CD4-positive, alpha-beta T cell treated with Interferon alpha-2 for 1 hour (primary cell): ENCODE measurements at regions not wholly inside any gene's neighbourhood (a gene's known extent, or its start where the extent isn't known, plus 50 kb on each side); places are given as distances from the start of the nearest gene placed in this dataset.

Source experiments
- DNase-seq, 2 donors: peaks; one replicate each; pipeline ENCODE4 v3.0.0-alpha.2; 2020 to 2022

DNA sequence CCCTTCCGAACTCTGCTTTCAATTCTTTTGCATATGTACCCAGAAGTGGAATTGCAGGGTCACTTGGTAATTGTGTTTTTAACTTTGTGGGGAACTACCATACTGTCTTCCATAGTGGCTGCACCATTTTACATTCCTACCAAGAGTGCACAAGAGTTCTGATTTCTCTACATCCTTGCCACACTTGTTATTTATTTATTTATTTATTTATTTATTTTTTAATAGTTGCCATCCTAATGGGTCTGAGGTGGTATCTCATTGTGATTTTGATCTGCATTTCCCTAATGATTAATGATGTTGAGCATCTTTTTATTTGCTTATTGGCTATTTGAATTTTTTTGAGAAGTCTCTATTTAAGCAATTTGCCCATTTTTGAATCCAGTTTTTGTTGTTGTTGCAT, 422.4 kb downstream of the PTPRU start:
- no peak for DNase-seq

DNA sequence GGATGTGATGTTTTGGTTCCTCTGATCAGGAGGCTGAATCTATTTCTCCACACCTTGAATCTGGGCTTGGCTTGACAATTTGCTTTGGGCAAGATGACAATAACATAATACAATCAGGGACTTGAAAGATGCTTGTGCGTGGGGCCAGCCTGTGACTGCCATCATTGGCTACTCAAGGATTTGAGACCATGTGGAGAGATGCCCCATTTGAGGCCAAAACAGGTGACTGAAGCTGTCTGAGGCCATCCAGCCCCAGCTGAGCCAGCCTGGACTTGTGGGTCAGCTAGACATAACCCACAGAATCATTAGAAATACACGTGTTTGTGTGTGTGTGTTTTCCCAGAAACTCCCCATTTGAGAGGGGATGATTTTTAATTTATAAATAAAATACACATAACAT, 421.5 kb downstream of the PTPRU start:
- no peak for DNase-seq

DNA sequence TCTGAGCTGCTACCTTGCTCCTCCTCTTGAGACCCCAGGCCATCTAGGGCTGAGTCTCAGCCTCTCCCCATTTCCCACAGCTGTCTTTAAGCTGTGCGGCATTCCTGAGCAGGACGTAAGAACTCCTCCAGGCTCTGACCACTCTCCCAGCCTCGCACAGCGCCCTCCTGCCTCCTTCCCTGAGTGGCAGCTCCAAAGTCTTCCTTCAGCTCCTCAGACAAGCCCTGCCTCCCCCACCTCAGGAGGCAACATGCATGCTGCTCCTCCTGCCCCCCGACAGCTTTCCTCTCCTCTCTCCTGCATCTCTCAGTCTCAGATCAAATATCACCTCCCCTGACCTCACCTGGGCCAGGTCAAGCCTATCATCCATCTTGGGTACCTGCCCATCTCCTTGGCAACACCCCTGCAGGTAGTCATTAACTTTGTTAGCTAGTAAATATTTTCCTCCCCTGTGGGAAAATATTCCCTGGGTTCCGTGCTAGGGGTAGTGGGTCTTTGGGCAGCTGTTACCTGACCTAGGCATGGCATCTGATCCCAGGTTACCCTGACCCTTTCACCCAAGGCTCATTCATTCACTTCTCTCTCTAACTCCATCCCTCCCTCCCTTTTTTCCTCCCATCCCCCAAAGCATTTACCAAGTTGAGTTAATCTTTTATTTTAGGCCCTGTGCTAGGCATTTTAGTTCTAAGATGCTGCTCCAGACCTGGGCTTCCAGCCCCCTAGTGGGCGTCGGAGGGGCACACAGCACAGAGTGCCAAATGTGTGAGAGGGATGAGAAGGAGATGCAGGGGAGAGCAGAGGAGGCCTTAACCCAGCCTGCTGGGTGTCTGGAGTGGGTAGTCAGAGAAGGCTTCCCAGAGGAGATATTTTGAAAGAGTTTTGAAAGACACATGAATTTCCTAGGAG, 419.9 kb downstream of the PTPRU start:
- DNase-seq = no peak

DNA sequence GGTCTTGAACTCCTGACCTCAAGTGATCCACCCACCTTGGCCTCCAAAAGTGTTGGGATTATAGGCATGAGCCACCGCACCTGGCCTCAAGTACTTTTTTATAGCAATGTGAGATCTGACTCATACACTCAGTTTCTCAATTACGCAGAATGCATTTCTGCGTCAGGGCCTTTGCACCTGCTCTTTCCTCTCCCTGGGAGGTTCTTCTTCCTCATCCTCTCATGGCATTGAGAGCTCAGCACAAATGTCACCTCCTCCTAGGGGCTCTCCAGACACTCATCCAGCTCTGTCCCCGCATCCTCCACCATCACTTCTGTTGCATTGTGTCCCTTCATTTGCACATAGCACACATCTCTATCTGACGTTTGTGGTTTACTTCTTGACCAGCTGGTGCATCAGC, 418.8 kb downstream of the PTPRU start:
- no peak for DNase-seq

DNA sequence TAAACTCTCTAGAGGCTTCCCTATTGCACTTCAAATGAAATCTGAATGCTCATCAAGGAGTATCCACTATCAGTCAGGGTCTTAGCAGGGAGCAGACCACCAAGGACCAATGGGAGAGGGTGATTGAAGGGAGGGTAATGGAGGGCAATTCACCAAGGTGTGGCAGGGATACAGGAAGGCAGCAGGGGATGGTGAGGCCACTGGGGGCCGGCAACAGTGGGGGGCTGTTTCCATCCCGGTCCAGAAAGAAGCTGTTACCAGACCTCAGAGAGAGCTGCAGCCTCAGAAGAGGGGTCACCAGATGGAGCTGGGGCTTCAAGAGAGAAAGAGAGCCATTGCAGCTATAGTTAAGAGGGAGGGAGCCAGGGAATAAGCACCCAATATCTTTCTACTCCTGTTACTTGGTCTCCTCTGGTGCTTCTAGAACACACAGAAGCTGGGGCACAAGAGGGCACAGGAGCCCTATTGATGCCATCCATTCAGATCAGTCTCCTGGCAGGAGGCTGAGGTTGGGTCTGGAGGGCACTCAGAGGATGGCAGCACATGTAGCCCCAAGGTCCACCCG, 417.6 kb downstream of the PTPRU start:
- DNase-seq = no peak

DNA sequence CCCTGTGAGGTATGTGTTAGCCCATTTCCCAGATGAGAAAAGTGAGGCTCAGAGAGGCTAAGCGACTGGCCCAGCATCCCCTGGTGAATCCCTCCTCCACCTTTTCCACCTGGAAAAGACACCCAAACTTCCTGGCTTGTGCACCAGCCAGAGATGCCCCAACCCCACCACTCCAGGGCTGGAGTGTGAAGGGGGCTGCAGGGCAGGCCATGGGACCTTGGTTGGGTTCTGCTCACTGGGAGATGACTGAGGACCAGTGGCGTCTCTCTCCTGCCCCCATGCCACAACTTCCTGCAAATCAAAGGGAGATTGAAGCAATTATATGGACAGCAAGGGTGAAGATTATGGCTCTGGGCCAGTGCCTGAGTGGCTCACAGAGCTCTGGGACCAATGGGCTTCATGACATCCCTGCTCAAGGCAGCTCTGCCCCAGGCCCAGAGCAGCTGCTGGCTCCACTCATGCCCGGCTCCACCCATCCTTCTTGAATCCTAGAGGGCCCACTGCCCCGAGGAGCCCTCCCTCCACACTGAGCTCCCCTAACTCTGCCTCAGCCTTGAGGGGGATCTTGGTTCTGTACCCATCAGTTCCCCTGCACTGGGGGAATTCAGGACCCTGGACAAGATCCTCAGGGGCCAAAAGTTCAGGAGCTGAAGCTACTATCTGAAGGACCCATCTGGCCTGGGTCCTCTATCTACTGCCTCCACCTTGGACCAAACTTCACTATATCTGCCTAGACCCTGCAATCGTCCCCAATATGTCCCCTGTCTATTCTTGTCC, 416.9 kb downstream of the PTPRU start:
- DNase-seq = no peak

DNA sequence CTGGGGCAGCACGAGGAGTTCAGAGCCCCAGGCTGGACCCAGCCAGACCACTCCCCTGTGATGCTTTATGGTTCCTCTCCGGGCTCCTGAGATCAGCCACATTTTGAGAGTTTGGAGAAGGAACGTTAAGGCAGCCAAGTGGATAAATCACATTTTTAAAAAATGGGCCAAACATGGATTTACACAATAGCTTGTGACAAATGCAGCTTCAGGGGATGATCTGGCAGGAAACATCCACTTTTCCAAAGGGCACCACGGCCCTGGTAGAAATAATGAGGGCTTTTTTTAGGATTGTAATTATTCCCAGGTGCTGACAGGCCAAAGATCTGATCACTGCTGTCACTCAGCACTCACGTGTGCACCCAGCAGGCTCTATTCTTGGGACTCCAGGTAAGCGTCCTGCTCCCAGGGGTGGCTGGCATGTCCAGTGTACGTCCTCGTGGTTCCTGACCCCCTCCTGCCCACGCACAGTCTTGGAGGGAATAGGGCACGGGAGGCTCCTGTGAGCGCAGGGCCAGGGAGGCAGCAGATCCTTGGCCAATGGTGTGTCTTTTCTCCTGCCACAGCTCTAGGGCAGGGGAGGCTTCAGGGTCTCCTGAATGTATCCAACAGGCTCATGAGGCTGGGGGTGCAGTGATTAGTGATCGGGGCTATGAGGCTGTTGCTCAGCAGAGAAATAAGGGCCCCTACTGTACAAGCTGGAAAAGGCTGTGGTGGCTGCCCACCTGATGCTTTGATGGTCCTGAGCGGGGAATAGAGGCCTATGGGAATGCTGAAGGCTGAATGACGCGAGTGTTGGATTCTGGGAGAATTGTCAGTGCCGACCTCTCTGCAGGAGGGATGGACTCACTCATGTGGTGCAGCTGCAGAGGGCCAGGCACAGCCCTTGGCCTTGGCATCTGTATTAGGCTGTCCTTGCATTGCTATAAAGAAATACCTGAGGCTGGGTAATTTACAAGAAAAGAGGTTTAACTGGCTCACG, 415.7 kb downstream of the PTPRU start:
- DNase-seq = no peak

DNA sequence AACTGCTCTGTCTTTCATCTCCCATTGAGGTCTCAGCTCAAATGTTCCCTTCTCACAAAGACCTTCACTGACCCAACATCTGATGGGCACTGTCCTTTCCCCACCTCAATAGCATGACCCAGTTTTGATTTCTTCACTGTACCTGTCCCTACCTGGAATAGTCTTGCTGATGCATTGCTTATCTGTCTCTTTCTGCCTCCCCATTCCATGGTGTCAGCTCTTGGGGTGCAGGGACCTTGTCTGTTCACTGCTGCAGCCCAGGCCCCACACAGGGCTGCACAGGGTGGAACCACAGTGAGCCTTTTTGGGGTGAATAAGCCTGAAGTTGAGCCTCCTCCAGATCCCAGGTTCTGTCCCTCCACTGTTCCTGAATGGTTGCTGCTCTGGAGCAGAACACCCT, 414.9 kb downstream of the PTPRU start:
- no peak for DNase-seq

DNA sequence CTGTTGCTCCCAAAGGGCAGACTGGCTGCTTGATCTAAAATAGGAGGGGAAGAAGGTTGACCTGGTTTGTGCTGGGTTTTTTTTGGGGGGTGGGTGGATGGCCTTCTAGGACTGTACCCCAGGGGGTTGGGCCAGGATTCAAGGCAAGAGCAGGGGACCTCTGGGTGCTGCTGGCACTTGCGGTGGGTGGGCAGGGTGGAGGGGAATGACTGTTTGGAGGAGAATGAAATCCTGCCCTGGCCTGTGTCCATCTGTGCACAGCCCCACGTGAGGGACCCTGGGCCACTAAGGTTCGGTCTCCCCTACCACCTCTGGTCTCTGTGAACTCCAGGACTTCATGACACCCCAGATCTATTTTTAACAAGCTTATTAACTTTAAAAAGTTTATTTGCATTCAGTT, 414.2 kb downstream of the PTPRU start:
- no peak for DNase-seq

DNA sequence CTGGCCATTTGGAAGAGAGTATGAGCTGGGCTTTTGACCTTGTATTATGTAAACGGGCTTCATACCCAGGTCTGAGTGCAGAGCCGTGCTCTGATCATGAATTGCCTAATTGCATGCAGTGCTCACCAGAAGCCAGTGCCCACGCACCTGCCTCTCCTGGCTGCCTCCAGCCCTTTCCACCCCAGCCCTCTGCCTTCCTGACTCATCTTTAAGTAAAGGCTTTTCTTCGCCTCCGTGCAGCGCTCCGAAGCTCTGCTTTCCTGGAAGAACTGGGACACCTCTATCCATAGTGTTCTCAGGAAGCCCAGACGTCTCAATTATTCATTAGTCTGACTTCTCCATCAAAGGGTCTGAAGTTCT, 413.7 kb downstream of the PTPRU start:
- DNase-seq = no peak

DNA sequence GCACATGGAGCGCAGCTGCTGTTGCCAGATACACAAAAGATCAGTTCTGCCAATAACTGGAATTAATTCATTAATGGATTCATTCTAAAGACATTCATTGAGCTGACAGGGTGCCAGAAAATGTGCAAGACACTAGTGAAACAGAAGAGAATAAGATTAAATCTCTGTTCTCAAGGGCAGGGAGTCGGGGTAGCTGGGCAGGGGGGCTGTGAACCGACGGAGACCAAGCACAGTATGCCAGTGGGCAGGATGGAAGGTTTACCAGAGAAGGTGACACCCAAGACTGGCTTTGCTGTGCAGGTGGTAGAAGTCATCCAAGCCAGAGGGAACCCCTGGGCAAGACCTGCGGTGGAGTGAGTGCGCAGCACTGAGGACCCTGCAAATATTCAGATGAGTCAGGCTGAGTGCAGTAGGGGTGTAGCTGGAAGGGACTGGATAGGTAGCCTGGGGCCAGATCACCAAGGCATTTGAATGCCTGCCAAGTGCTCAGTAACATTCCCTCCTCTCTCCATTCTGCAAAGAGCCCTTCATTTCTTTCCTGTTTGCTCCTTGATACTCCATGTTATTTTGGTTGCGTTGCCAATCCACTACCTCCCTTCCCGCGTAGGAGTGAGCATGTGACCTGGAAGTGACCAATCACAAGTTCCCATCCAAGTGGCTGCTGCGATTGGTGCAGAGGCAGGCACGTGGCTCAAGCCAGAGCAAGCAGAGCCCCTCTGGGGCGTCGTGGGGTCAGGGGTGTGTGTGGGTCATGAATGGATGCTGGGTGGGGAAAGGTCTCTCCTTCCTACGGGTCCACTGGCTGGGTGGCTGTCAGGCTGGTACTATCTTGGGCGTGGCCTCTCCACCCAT, 413.1 kb downstream of the PTPRU start:
- DNase-seq = no peak

DNA sequence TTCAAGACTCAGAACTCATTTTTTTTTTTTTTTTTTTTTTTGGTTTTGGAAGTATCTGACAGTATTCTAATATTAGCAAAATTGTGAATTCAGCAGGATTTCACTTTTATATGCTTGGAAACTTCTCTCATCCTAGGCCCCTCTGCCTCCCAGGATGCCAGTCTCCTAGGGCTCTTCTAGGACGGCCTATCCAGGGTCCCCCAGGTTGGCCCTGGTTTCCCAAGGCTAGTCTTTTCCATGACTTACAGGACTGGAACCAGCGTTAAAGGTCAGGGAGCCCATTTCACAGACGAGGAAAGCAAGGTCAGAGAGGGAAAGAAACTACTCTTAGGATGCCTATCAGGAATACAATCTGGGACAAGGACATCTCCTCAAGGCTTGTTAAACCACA, 412.5 kb downstream of the PTPRU start:
- no peak for DNase-seq

DNA sequence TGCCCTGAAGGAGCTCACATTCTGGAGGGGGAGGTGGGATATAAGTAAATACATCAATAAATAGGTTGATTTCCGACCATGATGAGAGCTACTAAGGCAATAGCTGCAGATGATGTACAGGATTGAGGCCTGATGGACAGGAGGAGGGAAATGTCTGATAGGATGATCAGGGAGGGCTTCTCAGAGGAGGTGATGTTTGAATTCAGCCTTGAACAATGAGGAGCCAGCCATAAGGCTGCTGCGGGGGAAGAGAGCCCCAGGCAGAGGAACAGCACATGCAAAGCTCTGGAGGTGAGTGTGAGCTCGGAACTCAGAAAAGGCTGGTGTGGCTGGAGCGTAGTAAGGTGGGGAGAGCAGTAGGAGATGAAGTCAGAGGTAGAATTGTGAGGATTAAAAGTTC, 411.7 kb downstream of the PTPRU start:
- no peak for DNase-seq

DNA sequence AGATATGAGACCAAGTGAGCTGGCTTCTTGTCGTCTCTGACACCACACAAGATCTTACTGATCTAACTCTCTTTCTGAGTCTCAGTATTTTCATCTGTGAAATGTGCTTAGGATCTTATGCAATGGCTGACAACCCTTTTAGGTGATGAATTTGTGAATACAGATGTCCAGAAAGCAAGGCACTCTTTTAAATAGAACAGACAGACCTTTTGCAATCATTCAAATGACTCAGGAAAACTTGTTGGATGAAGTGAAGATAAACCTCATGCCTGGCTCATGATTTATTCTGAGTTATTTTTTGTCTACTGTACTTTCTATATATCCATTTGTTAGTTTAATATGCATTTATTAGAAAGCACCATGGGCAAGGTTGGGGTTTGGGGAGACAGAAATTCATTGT, 411.3 kb downstream of the PTPRU start:
- DNase-seq = no peak

DNA sequence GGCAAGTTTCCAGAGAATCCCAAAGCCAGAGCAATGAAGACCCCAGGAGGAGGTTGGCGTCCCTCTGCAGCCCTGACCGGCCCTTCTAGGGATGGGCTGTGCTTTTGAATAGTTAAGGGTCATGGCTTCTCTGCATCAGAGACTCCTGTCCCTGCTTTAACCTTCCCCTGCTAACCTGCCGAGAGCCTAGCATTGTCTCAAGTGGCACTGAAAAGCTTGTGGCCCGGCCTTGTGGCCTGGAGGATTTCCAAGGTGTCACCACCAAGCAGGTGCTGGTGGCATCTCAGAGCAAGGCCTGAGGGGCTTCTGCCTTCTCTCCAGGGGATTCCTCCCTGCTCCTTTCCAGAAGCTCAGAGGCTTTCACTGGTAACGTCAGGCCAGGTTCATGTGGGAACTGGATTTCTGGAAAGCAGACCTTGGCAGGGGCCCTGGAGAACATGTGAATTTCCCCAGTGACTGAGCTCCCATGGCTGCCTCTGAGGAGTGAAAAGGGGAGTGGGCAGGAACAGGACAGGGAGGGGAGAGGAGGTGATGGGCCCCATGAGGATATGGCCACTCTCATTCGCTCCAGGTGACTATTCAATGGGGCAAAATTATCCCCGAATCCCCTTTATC, 409.9 kb downstream of the PTPRU start:
- DNase-seq = no peak

DNA sequence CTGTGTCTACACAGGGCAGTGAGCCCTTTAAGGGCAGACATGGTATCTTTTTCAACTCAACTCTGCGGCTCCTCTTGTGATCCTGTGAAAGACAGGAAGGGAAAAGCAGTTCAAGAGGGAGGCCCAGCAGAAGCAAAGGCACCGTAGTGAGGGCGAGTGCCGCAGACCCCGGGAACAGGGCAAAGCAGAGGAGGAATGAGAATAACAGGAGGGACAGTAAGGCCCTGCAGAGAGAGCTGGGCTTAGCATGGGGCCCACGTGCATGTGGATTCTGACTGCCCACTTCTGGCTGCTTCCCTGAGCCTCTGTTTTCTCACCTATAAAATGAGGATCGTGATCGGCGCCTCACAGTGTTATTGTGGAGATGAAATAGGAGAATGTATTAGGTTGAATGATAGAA, 409.3 kb downstream of the PTPRU start:
- no peak for DNase-seq

DNA sequence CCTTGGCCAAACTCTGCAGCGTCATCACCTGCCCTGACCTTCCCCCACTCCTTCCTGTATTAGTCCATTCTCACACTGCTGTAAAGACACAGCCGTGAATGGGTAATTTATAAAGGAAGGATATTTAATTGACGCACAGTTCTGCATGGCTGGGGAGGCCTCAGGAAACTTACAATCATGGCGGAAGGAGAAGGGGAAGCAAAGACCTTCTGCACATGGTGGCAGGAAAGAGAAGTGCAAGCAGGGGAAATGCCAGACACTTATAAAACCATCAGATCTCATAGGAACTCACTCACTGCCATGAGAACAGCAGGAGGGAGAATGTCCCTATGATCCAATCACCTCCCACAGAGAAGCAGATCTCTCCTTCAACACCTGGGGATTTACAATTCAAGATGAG, 408.5 kb downstream of the PTPRU start:
- no peak for DNase-seq

DNA sequence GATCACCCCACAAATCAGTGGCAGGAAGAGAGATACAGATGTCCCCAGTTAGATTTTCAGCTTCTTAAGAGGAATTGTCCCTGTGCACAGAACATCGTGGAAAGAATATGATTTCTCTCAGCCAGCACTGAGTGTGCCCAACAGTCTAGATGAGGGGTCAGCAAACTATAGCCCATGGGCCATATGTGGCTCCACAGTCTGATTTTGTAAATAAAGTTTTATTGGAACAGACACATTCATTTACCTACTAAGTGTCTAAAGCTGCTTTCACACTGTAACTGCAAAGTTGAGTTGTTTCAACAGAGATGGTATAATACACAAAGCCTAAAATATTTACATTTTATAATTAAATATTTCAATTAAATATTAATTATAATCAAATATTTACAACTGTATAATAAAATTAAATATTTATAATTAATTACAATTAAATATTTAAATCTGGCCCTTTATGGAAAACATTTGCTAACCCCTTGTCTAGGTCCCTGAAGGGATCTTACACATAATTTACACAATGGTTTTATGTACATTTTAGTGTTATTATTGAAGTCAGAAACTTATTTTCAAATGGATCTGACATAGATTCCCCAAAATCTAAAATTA, 407.6 kb downstream of the PTPRU start:
- DNase-seq = no peak

DNA sequence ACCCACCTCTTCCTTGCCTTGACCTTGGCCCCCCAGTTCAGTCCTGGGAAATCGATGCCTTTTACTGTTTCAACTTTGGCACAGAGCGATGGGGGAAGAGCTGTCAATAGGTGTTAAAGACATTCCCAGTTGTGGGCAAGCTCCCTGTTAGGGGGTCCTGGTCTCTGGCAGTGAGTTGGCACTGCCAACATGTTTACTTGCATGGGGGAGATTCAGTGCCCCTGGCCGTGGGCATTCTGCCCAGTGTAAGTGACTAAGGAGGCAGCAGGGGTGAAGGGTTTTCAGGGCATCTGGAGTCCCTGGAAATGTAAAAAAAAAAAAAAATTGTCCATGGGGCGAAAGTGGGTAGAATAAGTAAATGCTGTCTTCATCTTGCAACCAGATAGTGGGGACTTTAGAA, 407.0 kb downstream of the PTPRU start:
- DNase-seq = no peak

DNA sequence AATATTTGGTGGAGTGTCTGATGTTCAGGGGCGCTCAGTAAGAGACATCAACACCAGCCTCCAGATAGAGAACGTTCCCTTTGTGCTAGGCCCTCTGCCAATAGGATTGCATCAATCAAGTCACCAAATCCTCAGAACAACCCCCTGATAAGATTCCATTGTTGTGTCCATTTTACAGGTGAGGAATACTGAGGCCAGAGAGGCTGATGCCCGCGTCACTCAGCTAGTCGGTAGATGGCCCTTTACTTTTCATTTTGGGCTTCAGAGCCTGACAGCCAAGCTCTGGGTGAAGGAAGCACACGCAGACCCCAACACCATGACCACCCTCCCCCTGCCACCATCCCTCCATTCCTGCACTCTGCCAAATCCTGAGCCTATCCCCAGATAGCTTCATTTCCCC, 406.2 kb downstream of the PTPRU start:
- DNase-seq = no peak

DNA sequence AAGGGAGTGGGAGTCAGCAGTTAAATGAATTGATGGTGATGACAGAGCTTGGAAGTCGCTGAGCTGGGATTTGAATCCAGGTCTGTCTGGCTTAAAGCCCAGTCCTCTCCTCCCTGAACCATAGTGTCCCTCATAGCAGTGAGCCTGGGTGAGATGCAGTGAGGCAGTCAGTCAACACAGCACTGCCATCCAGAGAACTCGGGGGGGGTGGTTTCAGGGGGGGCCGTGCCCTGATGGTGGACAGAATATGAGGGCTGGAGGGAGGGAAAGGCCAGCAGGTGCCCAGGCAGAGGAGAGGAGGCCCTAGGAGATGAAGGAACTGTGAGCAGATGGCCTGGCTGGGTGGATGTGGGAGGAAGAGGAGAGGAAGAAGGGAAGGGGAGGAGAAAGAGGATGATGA, 405.6 kb downstream of the PTPRU start:
- DNase-seq = no peak
